GM19043 (cell line): ENCODE measurements at regions not wholly inside any gene's neighbourhood (a gene's known extent, or its start where the extent isn't known, plus 50 kb on each side); places are given as distances from the start of the nearest gene placed in this dataset.
"Not testable (repeated sequence)": the region's sequence is repeated elsewhere in the genome, so short reads cannot be mapped to it uniquely, and the experiment has no call there.

Experiments used
- ATAC-seq: cut with Tn5 transposase; IDR thresholded peaks from one replicate; pipeline ENCODE4 v1.9.1; 2021; ENCODE audit warnings: low read depth; ENCODE audit not compliant: unreplicated experiment

GRCh38 chr10:52474265-52474664 is 160.2 kb downstream of the DKK1 start:
- ATAC-seq, result no peak

- no peak for ATAC-seq
Observed at GRCh38 chr10:52477305-52477704, 163.2 kb downstream of the DKK1 start.

GRCh38 chr10:52479567-52479966 is 165.5 kb downstream of the DKK1 start:
- ATAC-seq, result no peak

GRCh38 chr10:52481986-52482555 is 168.0 kb downstream of the DKK1 start:
- no peak for ATAC-seq

- ATAC-seq, result no peak
Observed at GRCh38 chr10:52483587-52483986, 169.5 kb downstream of the DKK1 start.

GRCh38 chr10:52484206-52485065 is 170.4 kb downstream of the DKK1 start:
- ATAC-seq, result no peak

GRCh38 chr10:52485462-52485861 is 171.4 kb downstream of the DKK1 start:
- no peak for ATAC-seq

- ATAC-seq, result no peak
Observed at GRCh38 chr10:52486840-52487611, 172.9 kb downstream of the DKK1 start.

GRCh38 chr10:52488606-52489485 is 174.8 kb downstream of the DKK1 start:
- ATAC-seq, result no peak

- no peak for ATAC-seq
Observed at GRCh38 chr10:52491246-52491995, 177.3 kb downstream of the DKK1 start.

- no peak for ATAC-seq
Observed at GRCh38 chr10:52499281-52499680, 185.2 kb downstream of the DKK1 start.

GRCh38 chr10:52500476-52500875 is 186.4 kb downstream of the DKK1 start:
- no peak for ATAC-seq

- no peak for ATAC-seq
Observed at GRCh38 chr10:52502237-52502636, 188.2 kb downstream of the DKK1 start.

- not testable (repeated sequence) for ATAC-seq
Observed at GRCh38 chr10:52505341-52505740, 191.3 kb downstream of the DKK1 start.

- ATAC-seq, result no peak
Observed at GRCh38 chr10:52514481-52514880, 200.4 kb downstream of the DKK1 start.

- no peak for ATAC-seq
Observed at GRCh38 chr10:52517012-52517411, 202.9 kb downstream of the DKK1 start.

- no peak for ATAC-seq
Observed at GRCh38 chr10:52523696-52524095, 209.6 kb downstream of the DKK1 start.

- ATAC-seq, result no peak
Observed at GRCh38 chr10:52525761-52526160, 211.7 kb downstream of the DKK1 start.

- ATAC-seq, result no peak
Observed at GRCh38 chr10:52526251-52526823, 212.3 kb downstream of the DKK1 start.
